GM21526 (cell line): ENCODE measurements at regions not wholly inside any gene's neighbourhood (a gene's known extent, or its start where the extent isn't known, plus 50 kb on each side); places are given as distances from the start of the nearest gene placed in this dataset.

Experiments
- ATAC-seq: cut with Tn5 transposase; IDR thresholded peaks from one replicate; pipeline ENCODE4 v1.9.1; 2021; ENCODE audit warnings: moderate library complexity; ENCODE audit not compliant: unreplicated experiment, low FRiP score

GRCh38 chr7:115153769-115154477 lies 232.0 kb downstream of the MDFIC start:
- no peak for ATAC-seq

GRCh38 chr7:115153176-115153575 lies 231.3 kb downstream of the MDFIC start:
- no peak for ATAC-seq

GRCh38 chr7:115146148-115146547 lies 224.3 kb downstream of the MDFIC start:
- ATAC-seq, result no peak

- ATAC-seq, result peak; percentile 72
Measured at GRCh38 chr7:115145512-115145911, 223.6 kb downstream of the MDFIC start.

GRCh38 chr7:115137816-115138215 lies 215.9 kb downstream of the MDFIC start:
- no peak for ATAC-seq

- ATAC-seq, result no peak
Measured at GRCh38 chr7:115136796-115137443, 215.0 kb downstream of the MDFIC start.

- peak; percentile 96 for ATAC-seq
Measured at GRCh38 chr7:115135769-115136410, 214.0 kb downstream of the MDFIC start.

- ATAC-seq, result no peak
Measured at GRCh38 chr7:115135146-115135545, 213.3 kb downstream of the MDFIC start.

GRCh38 chr7:115133248-115133647 lies 211.4 kb downstream of the MDFIC start:
- no peak for ATAC-seq

- no peak for ATAC-seq
Measured at GRCh38 chr7:115132096-115132495, 210.2 kb downstream of the MDFIC start.

GRCh38 chr7:115128154-115128553 lies 206.3 kb downstream of the MDFIC start:
- ATAC-seq, result no peak

- no peak for ATAC-seq
Measured at GRCh38 chr7:115127399-115128021, 205.6 kb downstream of the MDFIC start.

GRCh38 chr7:115125750-115126149 lies 203.9 kb downstream of the MDFIC start:
- ATAC-seq, result no peak

- ATAC-seq, result no peak
Measured at GRCh38 chr7:115125312-115125711, 203.4 kb downstream of the MDFIC start.

GRCh38 chr7:115124409-115124939 lies 202.6 kb downstream of the MDFIC start:
- ATAC-seq, result no peak

- ATAC-seq, result no peak
Measured at GRCh38 chr7:115123441-115123840, 201.5 kb downstream of the MDFIC start.

- ATAC-seq, result no peak
Measured at GRCh38 chr7:115122388-115122787, 200.5 kb downstream of the MDFIC start.

GRCh38 chr7:115117748-115118147 lies 195.9 kb downstream of the MDFIC start:
- ATAC-seq, result no peak

- no peak for ATAC-seq
Measured at GRCh38 chr7:115116773-115117715, 195.2 kb downstream of the MDFIC start.

GRCh38 chr7:115113776-115114175 lies 191.9 kb downstream of the MDFIC start:
- no peak for ATAC-seq
